ENCODE measurements at regions not wholly inside any gene's neighbourhood (a gene's known extent, or its start where the extent isn't known, plus 50 kb on each side); places are given as distances from the start of the nearest gene placed in this dataset.

DNA sequence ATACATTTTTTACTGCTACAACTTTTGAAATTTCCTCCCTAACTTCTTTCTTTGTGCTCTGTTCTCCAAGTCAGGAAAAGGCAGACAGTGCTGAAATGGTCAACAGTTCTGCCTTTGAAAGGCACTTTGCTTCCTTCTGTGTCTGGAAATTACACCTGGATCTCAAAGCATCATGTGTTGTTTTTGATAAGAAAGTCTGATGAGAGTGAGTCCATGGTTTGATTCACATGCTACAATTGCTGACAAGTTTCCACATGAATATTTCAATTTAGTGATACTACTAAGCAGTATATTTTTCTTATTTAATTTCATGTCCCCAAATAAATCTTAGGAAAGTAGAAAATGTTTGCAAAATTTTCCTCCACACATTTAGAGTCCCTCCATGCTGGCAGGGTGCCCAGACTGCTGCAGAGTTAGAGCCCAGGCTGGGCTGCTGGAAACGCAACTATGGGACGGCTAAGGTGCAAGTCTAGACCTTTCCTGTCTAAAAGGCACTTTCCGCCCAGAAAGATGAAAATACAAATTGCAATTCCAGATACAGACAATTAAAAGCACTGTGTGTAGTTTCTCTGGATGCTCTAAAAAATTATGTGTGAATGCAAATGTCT is 96.6 kb upstream of the RUNX1 start:
- ATAC-seq = no peak

- ATAC-seq = no peak
Observed at GRCh38 chr21:35144978-35145377, 95.9 kb upstream of the RUNX1 start.

- ATAC-seq = no peak
Observed at GRCh38 chr21:35142036-35142815, 93.1 kb upstream of the RUNX1 start.

- no peak for ATAC-seq
Observed at GRCh38 chr21:35139382-35139715, 90.2 kb upstream of the RUNX1 start.

- ATAC-seq = peak; percentile 92
Observed at GRCh38 chr21:35138665-35139381, 89.7 kb upstream of the RUNX1 start.

- peak; percentile 61 for ATAC-seq
Observed at GRCh38 chr21:35136586-35137219, 87.6 kb upstream of the RUNX1 start.

- ATAC-seq = no peak
Observed at GRCh38 chr21:35136106-35136505, 87.0 kb upstream of the RUNX1 start.

DNA sequence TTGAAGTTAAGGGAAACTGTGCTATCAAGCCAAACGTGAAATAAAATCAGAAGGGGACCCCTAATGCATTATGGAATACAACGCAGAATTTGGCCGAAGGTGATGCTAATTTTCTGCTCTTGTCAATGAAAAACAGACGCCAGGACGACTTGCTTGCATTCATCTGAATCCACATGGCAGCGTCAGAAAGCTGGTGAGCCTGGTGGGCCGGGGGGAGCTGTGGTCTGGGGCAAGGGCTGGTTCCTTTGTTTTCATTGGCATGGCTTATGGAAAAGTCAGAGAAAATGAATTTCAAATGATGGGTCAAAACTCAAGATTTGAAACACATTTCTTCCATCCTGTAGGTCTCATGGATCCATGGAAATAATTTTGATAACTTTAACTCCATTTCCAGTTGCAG is 86.4 kb upstream of the RUNX1 start:
- ATAC-seq = no peak

DNA sequence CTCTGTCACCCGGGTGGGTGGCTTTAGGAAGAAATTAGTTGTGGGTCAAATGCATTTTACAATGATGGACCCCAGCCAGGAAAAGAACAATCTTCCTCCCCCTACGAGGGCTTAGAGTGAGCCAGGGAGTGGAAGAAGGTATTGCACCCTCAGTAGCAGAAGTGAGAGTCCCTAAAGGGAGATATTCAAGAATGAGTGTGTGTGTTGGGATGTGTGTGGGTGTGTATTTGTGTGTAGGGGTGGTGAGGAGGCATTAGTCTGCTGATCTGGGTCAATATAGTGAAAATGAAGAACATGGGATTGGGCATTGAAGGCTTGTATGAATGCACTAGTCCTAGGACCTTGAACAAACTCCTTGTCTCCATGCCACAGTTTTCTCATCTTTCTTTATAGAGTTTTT is 85.2 kb upstream of the RUNX1 start:
- no peak for ATAC-seq

- ATAC-seq = peak; percentile 49
Observed at GRCh38 chr21:35128536-35128935, 79.4 kb upstream of the RUNX1 start.

DNA sequence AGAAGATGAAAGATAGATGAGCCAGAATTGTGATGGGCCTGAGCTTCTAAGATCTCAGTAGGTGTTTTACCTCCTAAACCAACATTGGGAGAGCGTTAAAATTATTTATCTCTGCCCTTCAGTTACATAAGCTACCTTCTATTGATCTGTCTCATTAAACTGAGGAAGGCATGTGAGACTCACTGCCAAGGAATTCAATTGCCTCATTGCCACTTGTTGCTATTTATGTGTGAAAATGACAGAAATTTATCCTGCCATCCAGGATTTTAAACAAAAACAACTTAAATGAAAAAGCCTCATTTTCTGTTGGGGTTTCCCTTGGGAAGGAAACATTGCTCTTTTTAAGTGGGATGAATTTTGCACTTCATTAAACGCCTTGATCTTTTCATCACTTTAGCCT is 78.7 kb upstream of the RUNX1 start:
- ATAC-seq = no peak

- ATAC-seq = no peak
Observed at GRCh38 chr21:35127026-35127425, 77.9 kb upstream of the RUNX1 start.

DNA sequence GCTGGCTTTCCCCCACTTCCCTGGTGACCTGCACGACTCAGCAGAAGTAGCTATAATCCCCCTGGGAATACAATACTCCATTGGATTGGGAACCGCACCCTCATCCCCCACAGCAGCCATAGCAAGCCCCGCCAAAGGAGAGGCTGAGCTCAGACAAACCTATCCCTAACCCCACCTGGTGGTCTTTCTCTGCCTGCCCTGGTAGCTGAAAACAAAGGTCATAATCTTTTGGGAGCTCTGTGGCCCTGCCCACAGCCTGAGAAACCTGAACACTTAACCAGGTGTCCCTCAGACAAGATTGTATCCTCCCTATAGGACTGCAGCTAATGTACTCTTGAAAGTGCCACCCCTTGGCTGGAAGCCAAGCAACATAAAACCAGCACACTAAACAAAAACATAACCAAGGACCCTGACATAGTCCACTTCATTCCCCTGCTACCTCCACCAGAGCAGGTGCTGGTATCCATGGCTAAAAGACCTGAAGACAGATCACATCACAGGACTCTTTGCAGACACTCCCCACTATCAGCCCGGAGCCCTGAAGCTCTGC is 71.6 kb upstream of the RUNX1 start:
- ATAC-seq = no peak

DNA sequence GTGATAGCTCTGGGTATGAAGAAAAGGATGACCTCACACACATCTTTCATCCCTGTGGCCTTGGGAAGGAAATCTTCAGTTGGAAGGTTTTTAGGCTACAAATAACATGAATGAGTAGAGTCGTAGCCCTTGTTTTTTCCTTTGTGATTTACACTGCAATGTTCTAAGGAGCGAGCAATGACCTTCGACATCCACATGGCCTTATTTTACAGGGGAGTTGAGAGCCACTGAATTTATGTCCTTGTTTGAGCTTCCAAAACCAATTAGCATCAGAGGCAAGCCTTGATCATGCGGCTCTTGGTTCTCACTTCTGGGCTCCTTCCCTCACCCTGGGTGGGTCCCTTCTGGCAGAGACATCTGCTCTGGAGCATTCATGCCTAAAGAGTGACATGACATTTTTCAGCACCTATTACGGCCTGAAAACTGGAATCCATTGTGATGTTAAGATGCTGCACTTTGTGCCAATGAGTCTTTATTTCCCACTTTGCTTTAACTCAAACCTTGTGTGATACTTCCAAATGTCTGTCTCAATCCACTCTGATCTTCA is 70.5 kb upstream of the RUNX1 start:
- ATAC-seq = no peak

GRCh38 chr21:35116777-35117176 is 67.7 kb upstream of the RUNX1 start:
- ATAC-seq = no peak

- ATAC-seq = no peak
Observed at GRCh38 chr21:35113064-35113463, 64.0 kb upstream of the RUNX1 start.

- peak; percentile 33 for ATAC-seq
Observed at GRCh38 chr21:35111321-35111930, 62.3 kb upstream of the RUNX1 start.

DNA sequence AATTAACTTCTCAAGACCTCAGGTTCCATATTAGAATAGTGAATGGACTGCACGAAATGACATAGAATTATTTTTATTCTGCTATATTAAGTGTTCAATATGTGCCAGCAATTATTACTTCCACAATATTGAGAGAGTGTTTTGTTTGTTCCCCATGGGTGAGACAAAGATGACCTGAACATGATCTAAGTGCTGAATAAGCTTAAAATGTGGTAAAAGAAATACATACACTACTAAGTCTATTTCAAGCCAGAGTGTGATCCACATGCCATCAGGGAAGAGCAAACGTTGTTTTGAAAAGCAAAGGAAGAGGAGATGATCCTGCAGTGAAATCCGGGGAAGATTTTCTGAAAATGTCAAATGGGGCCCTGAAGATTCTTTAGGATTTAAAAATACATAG is 59.8 kb upstream of the RUNX1 start:
- no peak for ATAC-seq

- ATAC-seq = no peak
Observed at GRCh38 chr21:35107520-35107919, 58.4 kb upstream of the RUNX1 start.

- peak; percentile 26 for ATAC-seq
Observed at GRCh38 chr21:35106246-35106835, 57.2 kb upstream of the RUNX1 start.

DNA sequence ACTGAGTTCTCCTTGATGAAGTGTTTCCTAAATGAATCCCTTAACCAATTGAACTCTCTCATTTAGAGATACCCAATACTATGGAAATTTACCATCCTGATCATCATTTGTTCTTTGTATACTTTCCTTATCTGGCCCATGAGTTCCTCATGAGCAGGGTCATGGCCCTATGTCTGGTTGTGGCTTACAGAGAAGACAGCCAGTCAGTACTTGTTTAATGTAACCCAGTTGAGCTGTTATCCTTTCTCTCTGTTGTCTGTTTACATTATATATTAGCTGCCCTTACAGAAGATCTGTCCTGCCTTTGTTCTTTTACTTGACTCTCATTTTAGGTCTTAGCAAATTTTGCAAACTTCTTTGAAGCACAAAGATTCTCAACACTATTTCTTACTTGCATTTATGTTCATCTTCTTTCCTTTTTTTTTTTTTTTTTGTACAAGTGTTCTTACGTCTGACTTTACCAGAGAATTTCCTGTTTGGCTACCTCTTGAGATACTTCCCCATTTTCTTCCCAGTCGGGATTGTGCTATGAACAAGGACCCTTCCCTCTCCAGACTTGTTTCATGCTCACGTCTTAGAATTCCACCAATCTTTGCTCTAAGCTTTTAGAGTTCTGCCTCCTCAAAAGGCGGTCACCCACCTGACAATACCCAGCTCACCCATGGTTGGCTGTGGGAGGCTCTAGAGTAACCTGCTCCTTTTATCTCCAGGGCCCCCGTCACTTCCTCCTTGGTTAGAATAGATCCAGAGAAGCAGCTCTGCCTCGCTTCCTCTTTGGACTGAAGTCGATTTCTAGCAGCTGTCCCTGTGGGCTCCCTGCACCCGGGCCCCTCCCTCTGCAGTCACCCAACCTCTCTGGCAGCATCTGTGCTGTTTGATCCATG is 53.6 kb upstream of the RUNX1 start:
- ATAC-seq = no peak

All from esophagus mucosa (tissue), 1 donor.